ENCODE measurements at regions not wholly inside any gene's neighbourhood (a gene's known extent, or its start where the extent isn't known, plus 50 kb on each side); places are given as distances from the start of the nearest gene placed in this dataset.
"Not testable (repeated sequence)": the region's sequence is repeated elsewhere in the genome, so short reads cannot be mapped to it uniquely, and the experiment has no call there.

DNA sequence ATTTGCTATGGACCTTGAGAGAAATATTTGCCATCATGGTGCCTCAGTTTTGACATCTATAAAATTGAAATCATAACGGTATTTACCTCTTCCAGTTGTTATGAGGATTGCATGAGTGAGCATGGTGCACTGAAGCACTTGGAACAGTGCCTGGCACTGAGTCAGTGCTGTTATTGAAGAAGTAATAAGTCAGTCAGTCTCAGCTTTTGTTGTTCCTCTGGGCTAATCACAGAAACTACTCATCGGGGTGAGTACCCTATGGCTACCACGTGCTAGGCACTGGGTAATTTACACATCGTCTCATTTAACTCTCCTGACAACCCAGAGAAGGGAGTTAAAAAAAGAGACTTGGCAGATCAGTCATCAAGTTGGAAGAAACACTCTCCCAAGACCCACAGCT is 159.5 kb upstream of the NRXN3 start:
- no peaks in the 10 kb centered on the region for H3K9me3 ChIP-seq
- POLR2A ChIA-PET = no interaction called here
- H3K9me2 ChIP-seq = no peaks in the 10 kb centered on the region
- H3K4me3 ChIP-seq (ENCODE audit: low read depth in 2 of 2, low read length in 1 of 2) = no peak overlapping the region
- no peak for TF ChIP-seq FOXJ3 (CRISPR knock-in tag; IDR thresholded peaks at IDR 0.05)
- TF ChIP-seq FOXM1 (IDR thresholded peaks at IDR 0.05; ENCODE audit: low read depth) = no peak
- no peak for TF ChIP-seq USF2 (IDR thresholded peaks at IDR 0.05; ENCODE audit: borderline replicate concordance, low read depth, low read length)
- no peak for TF ChIP-seq GABPA (IDR thresholded peaks at IDR 0.05; ENCODE audit: low read depth)
- no peak for TF ChIP-seq NRF1 (IDR thresholded peaks at IDR 0.05; ENCODE audit: low read depth, low read length)
- TF ChIP-seq CHD2 (IDR thresholded peaks at IDR 0.05; ENCODE audit: low read length, partially characterized antibody) = no peak
- no peak for TF ChIP-seq JUND (IDR thresholded peaks at IDR 0.05)
- no peak for TF ChIP-seq EP300 (IDR thresholded peaks at IDR 0.05; ENCODE audit: borderline replicate concordance in 1 of 2, low read depth in 1 of 2, low read length in 1 of 2)
- no peak for TF ChIP-seq YY1 (IDR thresholded peaks at IDR 0.05; ENCODE audit: low read depth)
- no peak for TF ChIP-seq ZBTB33 (IDR thresholded peaks at IDR 0.05; ENCODE audit: borderline replicate concordance, low read depth)
- TF ChIP-seq RCOR1 (IDR thresholded peaks at IDR 0.05; ENCODE audit: low read length) = no peak
- no peak for TF ChIP-seq REST (IDR thresholded peaks at IDR 0.05; ENCODE audit: low read depth, low read length)
- H2AFZ ChIP-seq (ENCODE audit: low read depth) = no peak overlapping the region
- H3K27ac ChIP-seq (ENCODE audit: low read depth in 2 of 2, low read length in 1 of 2) = no peak overlapping the region
- no peak for DNase-seq
- no peaks in the 10 kb centered on the region for H3K27me3 ChIP-seq (ENCODE audit: insufficient read depth)
- no peaks in the 10 kb centered on the region for H3K36me3 ChIP-seq (replicated peaks in 1 of 2; ENCODE audit: control insufficient read depth in 1 of 2, insufficient read depth in 2 of 2, low read length in 1 of 2)
- no peaks in the 10 kb centered on the region for H3K79me2 ChIP-seq (ENCODE audit: insufficient read depth)
- WGBS (ENCODE audit: low lambda C conversion rate) = 6% methylated on average over 3 of the region's 4 CpGs
- no peaks in the 10 kb centered on the region for H4K20me1 ChIP-seq (ENCODE audit: insufficient read depth)
- H3K4me2 ChIP-seq = no peak overlapping the region
- H3F3A ChIP-seq (replicated peaks; ENCODE audit: insufficient read depth) = no peaks in the 10 kb centered on the region
- CTCF ChIA-PET = interaction anchor here (2.2 kb wide), 1 partner anchor 12 kb away, joined by 12 read pairs; no protein-coding TSS in a partner anchor
- no peak overlapping the region for H3K9ac ChIP-seq
- no peaks in the 10 kb centered on the region for H3K4me1 ChIP-seq (ENCODE audit: control insufficient read depth in 1 of 2, insufficient read depth in 2 of 2, low read depth in 1 of 2, low read length in 1 of 2)

- H3K27ac ChIP-seq (ENCODE audit: low read depth in 2 of 2, low read length in 1 of 2); H4K20me1 ChIP-seq (ENCODE audit: insufficient read depth); H3K4me1 ChIP-seq (ENCODE audit: control insufficient read depth in 1 of 2, insufficient read depth in 2 of 2, low read depth in 1 of 2, low read length in 1 of 2); H3K9me3 ChIP-seq; DNase-seq; CTCF ChIA-PET; H3K79me2 ChIP-seq (ENCODE audit: insufficient read depth); H3K9ac ChIP-seq; H3K4me2 ChIP-seq; POLR2A ChIA-PET; H3K27me3 ChIP-seq (ENCODE audit: insufficient read depth); H3K36me3 ChIP-seq (replicated peaks in 1 of 2; ENCODE audit: control insufficient read depth in 1 of 2, insufficient read depth in 2 of 2, low read length in 1 of 2); H3K9me2 ChIP-seq; H2AFZ ChIP-seq (ENCODE audit: low read depth); H3F3A ChIP-seq (replicated peaks; ENCODE audit: insufficient read depth); H3K4me3 ChIP-seq (ENCODE audit: low read depth in 2 of 2, low read length in 1 of 2): not testable (repeated sequence)
- WGBS (ENCODE audit: low lambda C conversion rate) = no CpG with 5 or more reads among the region's 22 CpGs
Measured at GRCh38 chr14:78013911-78014310, 156.3 kb upstream of the NRXN3 start.
